Mesendoderm (in vitro differentiated cells): ENCODE measurements at regions not wholly inside any gene's neighbourhood (a gene's known extent, or its start where the extent isn't known, plus 50 kb on each side); places are given as distances from the start of the nearest gene placed in this dataset.

Experiments used
- DNase-seq: peaks from one replicate; pipeline ENCODE4 v3.0.0; 2013
- H2AK5ac ChIP-seq: 2 replicates; pipeline ENCODE4 v1.6.1; 2013; ENCODE audit warnings: low read length, inconsistent platforms
- H2BK120ac ChIP-seq: 2 replicates; pipeline ENCODE4 v1.6.1; 2013; ENCODE audit warnings: low read depth, mild to moderate bottlenecking, low read length, moderate library complexity, mixed read lengths
- H2BK15ac ChIP-seq: replicated peaks from 2 replicates; pipeline ENCODE4 v1.6.1; 2013; ENCODE audit warnings: low read depth, mild to moderate bottlenecking, moderate library complexity
- H2BK5ac ChIP-seq: 2 replicates; pipeline ENCODE4 v1.6.1; 2013; ENCODE audit warnings: low read length, inconsistent platforms
- H3K18ac ChIP-seq: 2 replicates; pipeline ENCODE4 v1.6.1; 2013; ENCODE audit warnings: mild to moderate bottlenecking, low read length, mixed read lengths
- H3K23ac ChIP-seq: one replicate; pipeline ENCODE4 v1.6.1; 2013; ENCODE audit warnings: low read length
- H3K27ac ChIP-seq: 2 replicates; pipeline ENCODE4 v1.5.1; 2013; ENCODE audit warnings: low read depth, mild to moderate bottlenecking, inconsistent platforms, low read length, moderate library complexity
- H3K27me3 ChIP-seq: 2 replicates; pipeline ENCODE4 v1.6.1; 2013; ENCODE audit warnings: low read length, control low read depth, mild to moderate bottlenecking, inconsistent platforms; ENCODE audit not compliant: insufficient read depth, poor library complexity
- H3K36me3 ChIP-seq: 2 replicates; pipeline ENCODE4 v1.6.1; 2013; ENCODE audit warnings: low read length, inconsistent platforms; ENCODE audit not compliant: control insufficient read depth, insufficient read depth
- H3K4ac ChIP-seq: one replicate; pipeline ENCODE4 v1.6.1; 2013; ENCODE audit warnings: low read depth, mild to moderate bottlenecking, low read length, moderate library complexity
- H3K4me1 ChIP-seq: 2 replicates; pipeline ENCODE4 v1.6.1; 2013; ENCODE audit warnings: low read depth, low read length, inconsistent platforms; ENCODE audit not compliant: control insufficient read depth
- H3K4me2 ChIP-seq: 2 replicates; pipeline ENCODE4 v1.6.1; 2013; ENCODE audit warnings: low read length
- H3K4me3 ChIP-seq: 2 replicates; pipeline ENCODE4 v1.5.1; 2013; ENCODE audit warnings: mild to moderate bottlenecking, low read length
- H3K56ac ChIP-seq: one replicate; pipeline ENCODE4 v1.6.1; 2013; ENCODE audit warnings: low read length
- H3K79me1 ChIP-seq: 2 replicates; pipeline ENCODE4 v1.6.1; 2013; ENCODE audit warnings: low read length, inconsistent platforms
- H3K79me2 ChIP-seq: 2 replicates; pipeline ENCODE4 v1.6.1; 2013; ENCODE audit warnings: mild to moderate bottlenecking, low read length; ENCODE audit not compliant: control insufficient read depth, insufficient read depth
- H3K9ac ChIP-seq: 2 replicates; pipeline ENCODE4 v1.6.1; 2013; ENCODE audit warnings: low read length, inconsistent platforms
- H4K5ac ChIP-seq: one replicate; pipeline ENCODE4 v1.6.1; 2013; ENCODE audit warnings: low read length
- H4K8ac ChIP-seq: one replicate; pipeline ENCODE4 v1.6.1; 2013; ENCODE audit warnings: low read depth, mild to moderate bottlenecking, control low read depth, low read length, moderate library complexity
- WGBS: extraction: QIAGEN DNeasy Blood & Tissue Kit; methylation state at CpG from one replicate; pipeline ENCODE4 v1.1.7; 2013; ENCODE audit warnings: low lambda C conversion rate, missing lambda C conversion rate; ENCODE audit not compliant: insufficient coverage; ENCODE audit errors: extremely low coverage; 5-methylcytosine and 5-hydroxymethylcytosine counted together

- Histone ChIP-seq H3K56ac (no peak overlapping the region), H3K4me1 (no peaks in the 10 kb centered on the region), H3K36me3 (no peaks in the 10 kb centered on the region), H2BK5ac (no peak overlapping the region), H3K4ac (no peak overlapping the region), H3K4me2 (no peak overlapping the region), H2BK15ac (no peak overlapping the region), H3K27me3 (no peaks in the 10 kb centered on the region), H3K4me3 (no peak overlapping the region), H2BK120ac (no peak overlapping the region), H2AK5ac (no peak overlapping the region), H3K9ac (no peak overlapping the region), H3K23ac (no peak overlapping the region), H4K8ac (no peak overlapping the region), H3K27ac (no peak overlapping the region), H3K79me2 (no peaks in the 10 kb centered on the region), H3K18ac (no peak overlapping the region), H3K79me1 (no peaks in the 10 kb centered on the region), H4K5ac (no peak overlapping the region)
- WGBS, result no CpG with 5 or more reads among the region's 4 CpGs
- DNase-seq, result no peak
Observed at GRCh38 chr10:44298713-44299112, 86.2 kb downstream of the CXCL12 start.

- no peaks in the 10 kb centered on the region for H3K79me1 ChIP-seq
- no peak overlapping the region for H4K8ac ChIP-seq
- DNase-seq, result no peak
- no peak overlapping the region for H3K4ac ChIP-seq
- no peak overlapping the region for H3K23ac ChIP-seq
- no peak overlapping the region for H4K5ac ChIP-seq
- no peak overlapping the region for H2BK120ac ChIP-seq
- no peak overlapping the region for H3K56ac ChIP-seq
- no peak overlapping the region for H2AK5ac ChIP-seq
- no peaks in the 10 kb centered on the region for H3K36me3 ChIP-seq
- H3K27ac ChIP-seq, result no peak overlapping the region
- no peak overlapping the region for H3K4me3 ChIP-seq
- H3K4me1 ChIP-seq, result no peaks in the 10 kb centered on the region
- H2BK5ac ChIP-seq, result no peak overlapping the region
- no peak overlapping the region for H3K4me2 ChIP-seq
- no peak overlapping the region for H3K9ac ChIP-seq
- H3K27me3 ChIP-seq, result no peaks in the 10 kb centered on the region
- no peaks in the 10 kb centered on the region for H3K79me2 ChIP-seq
- no peak overlapping the region for H3K18ac ChIP-seq
- no CpG with 5 or more reads among the region's 6 CpGs for WGBS
- H2BK15ac ChIP-seq, result no peak overlapping the region
Observed at GRCh38 chr10:44297963-44298362, 86.9 kb downstream of the CXCL12 start.

GRCh38 chr10:44295644-44296241 is 89.2 kb downstream of the CXCL12 start:
- Histone ChIP-seq H2BK15ac (no peak overlapping the region), H3K4me1 (no peaks in the 10 kb centered on the region), H3K36me3 (no peaks in the 10 kb centered on the region), H3K79me2 (no peaks in the 10 kb centered on the region), H3K18ac (no peak overlapping the region), H3K4ac (no peak overlapping the region), H3K4me2 (no peak overlapping the region), H3K23ac (no peak overlapping the region), H3K56ac (no peak overlapping the region), H2BK5ac (no peak overlapping the region), H3K4me3 (no peak overlapping the region), H2AK5ac (no peak overlapping the region), H4K8ac (no peak overlapping the region), H3K9ac (no peak overlapping the region), H3K27ac (no peak overlapping the region), H4K5ac (no peak overlapping the region), H2BK120ac (no peak overlapping the region), H3K27me3 (no peaks in the 10 kb centered on the region), H3K79me1 (no peaks in the 10 kb centered on the region)
- DNase-seq, result no peak
- WGBS, result no CpG with 5 or more reads among the region's 3 CpGs

GRCh38 chr10:44294726-44295412 is 90.0 kb downstream of the CXCL12 start:
- no peak overlapping the region for H2BK15ac ChIP-seq
- H2AK5ac ChIP-seq, result no peak overlapping the region
- no peak overlapping the region for H3K9ac ChIP-seq
- no peak overlapping the region for H2BK120ac ChIP-seq
- no peak overlapping the region for H3K4me2 ChIP-seq
- no peaks in the 10 kb centered on the region for H3K4me1 ChIP-seq
- DNase-seq, result no peak
- H3K36me3 ChIP-seq, result no peaks in the 10 kb centered on the region
- H3K18ac ChIP-seq, result no peak overlapping the region
- H3K27me3 ChIP-seq, result no peaks in the 10 kb centered on the region
- H2BK5ac ChIP-seq, result no peak overlapping the region
- no peak overlapping the region for H3K27ac ChIP-seq
- H4K8ac ChIP-seq, result no peak overlapping the region
- H4K5ac ChIP-seq, result no peak overlapping the region
- no peak overlapping the region for H3K56ac ChIP-seq
- no peaks in the 10 kb centered on the region for H3K79me2 ChIP-seq
- H3K79me1 ChIP-seq, result no peaks in the 10 kb centered on the region
- no peak overlapping the region for H3K4me3 ChIP-seq
- no peak overlapping the region for H3K4ac ChIP-seq
- H3K23ac ChIP-seq, result no peak overlapping the region
- WGBS, result no CpG with 5 or more reads among the region's 9 CpGs

- no peaks in the 10 kb centered on the region for H3K79me2 ChIP-seq
- DNase-seq, result no peak
- H3K4me1 ChIP-seq, result no peaks in the 10 kb centered on the region
- no peak overlapping the region for H2BK15ac ChIP-seq
- no CpG with 5 or more reads among the region's 7 CpGs for WGBS
- no peak overlapping the region for H2BK120ac ChIP-seq
- no peaks in the 10 kb centered on the region for H3K27me3 ChIP-seq
- H2AK5ac ChIP-seq, result no peak overlapping the region
- H3K27ac ChIP-seq, result no peak overlapping the region
- no peak overlapping the region for H4K5ac ChIP-seq
- H3K4ac ChIP-seq, result no peak overlapping the region
- no peak overlapping the region for H3K23ac ChIP-seq
- no peak overlapping the region for H3K4me2 ChIP-seq
- no peaks in the 10 kb centered on the region for H3K36me3 ChIP-seq
- H3K18ac ChIP-seq, result no peak overlapping the region
- no peak overlapping the region for H3K4me3 ChIP-seq
- H2BK5ac ChIP-seq, result no peak overlapping the region
- H4K8ac ChIP-seq, result no peak overlapping the region
- H3K9ac ChIP-seq, result no peak overlapping the region
- no peak overlapping the region for H3K56ac ChIP-seq
- no peaks in the 10 kb centered on the region for H3K79me1 ChIP-seq
Observed at GRCh38 chr10:44293842-44294241, 91.1 kb downstream of the CXCL12 start.
